ENCODE measurements at regions not wholly inside any gene's neighbourhood (a gene's known extent, or its start where the extent isn't known, plus 50 kb on each side); places are given as distances from the start of the nearest gene placed in this dataset.

DNA sequence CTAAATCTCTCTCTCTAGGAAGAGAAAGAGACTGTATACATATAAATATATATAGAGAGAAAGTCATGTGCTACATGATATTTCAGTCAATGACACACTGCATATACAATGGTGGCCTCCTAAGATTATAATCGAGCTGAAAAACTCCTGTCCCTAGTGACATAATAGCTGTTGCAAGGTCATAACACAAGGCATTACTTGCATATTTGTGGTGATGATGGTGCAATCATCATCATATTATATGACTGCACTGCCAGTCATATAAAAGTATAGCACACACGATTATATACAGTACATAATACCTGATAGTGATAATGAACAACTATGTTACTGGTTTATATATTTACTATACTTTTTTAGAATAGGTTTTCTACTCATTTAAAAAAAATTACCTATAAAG, 316.7 kb downstream of the FGFR2 start:
- Histone ChIP-seq H3K27me3 (no peaks in the 10 kb centered on the region), H3K4me3 (no peak overlapping the region), H3K9me3 (no peaks in the 10 kb centered on the region), H3K4me1 (no peaks in the 10 kb centered on the region), H3K36me3 (no peaks in the 10 kb centered on the region), H3K27ac (no peak overlapping the region)
- no peak for ATAC-seq
- WGBS, 2 donors (ENCODE audit: low coverage in 1 of 2): 64 to 65% methylated on average over 2 of the region's 2 CpGs
- TF ChIP-seq POLR2A (IDR thresholded peaks at IDR 0.05) (no peak), POLR2AphosphoS5 (IDR thresholded peaks at IDR 0.05) (no peak), EP300 (IDR thresholded peaks at IDR 0.05) (no peak)
- TF ChIP-seq, protein P1, sequence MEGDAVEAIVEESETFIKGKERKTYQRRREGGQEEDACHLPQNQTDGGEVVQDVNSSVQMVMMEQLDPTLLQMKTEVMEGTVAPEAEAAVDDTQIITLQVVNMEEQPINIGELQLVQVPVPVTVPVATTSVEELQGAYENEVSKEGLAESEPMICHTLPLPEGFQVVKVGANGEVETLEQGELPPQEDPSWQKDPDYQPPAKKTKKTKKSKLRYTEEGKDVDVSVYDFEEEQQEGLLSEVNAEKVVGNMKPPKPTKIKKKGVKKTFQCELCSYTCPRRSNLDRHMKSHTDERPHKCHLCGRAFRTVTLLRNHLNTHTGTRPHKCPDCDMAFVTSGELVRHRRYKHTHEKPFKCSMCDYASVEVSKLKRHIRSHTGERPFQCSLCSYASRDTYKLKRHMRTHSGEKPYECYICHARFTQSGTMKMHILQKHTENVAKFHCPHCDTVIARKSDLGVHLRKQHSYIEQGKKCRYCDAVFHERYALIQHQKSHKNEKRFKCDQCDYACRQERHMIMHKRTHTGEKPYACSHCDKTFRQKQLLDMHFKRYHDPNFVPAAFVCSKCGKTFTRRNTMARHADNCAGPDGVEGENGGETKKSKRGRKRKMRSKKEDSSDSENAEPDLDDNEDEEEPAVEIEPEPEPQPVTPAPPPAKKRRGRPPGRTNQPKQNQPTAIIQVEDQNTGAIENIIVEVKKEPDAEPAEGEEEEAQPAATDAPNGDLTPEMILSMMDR (IDR thresholded peaks at IDR 0.05): no peak

DNA sequence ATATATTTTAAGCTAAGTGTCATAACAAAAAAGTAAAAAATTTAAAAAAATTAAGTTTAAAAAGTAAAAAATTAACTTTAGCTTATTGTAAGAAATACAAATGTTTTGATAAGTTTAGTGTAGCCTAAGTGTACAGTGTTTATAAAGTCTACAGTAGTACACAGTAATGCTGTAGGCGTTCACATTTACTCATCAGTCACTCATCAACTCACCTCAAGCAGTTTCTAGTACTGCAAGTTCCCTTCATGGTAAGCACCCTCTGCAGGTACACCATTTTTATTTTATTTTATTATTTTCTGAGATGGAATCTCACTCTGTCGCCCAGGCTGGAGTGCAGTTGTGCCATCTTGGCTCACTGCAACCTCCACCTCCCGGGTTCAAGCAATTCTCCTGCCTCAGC, 316.0 kb downstream of the FGFR2 start:
- Histone ChIP-seq H3K9me3 (no peaks in the 10 kb centered on the region), H3K4me1 (no peaks in the 10 kb centered on the region), H3K27ac (no peak overlapping the region), H3K27me3 (no peaks in the 10 kb centered on the region), H3K36me3 (no peaks in the 10 kb centered on the region), H3K4me3 (no peak overlapping the region)
- TF ChIP-seq EP300 (IDR thresholded peaks at IDR 0.05) (no peak), POLR2A (IDR thresholded peaks at IDR 0.05) (no peak), POLR2AphosphoS5 (IDR thresholded peaks at IDR 0.05) (no peak)
- TF ChIP-seq, protein P1 (IDR thresholded peaks at IDR 0.05): no peak
- no peak for ATAC-seq
- 89 to 100% methylated on average over 2 to 3 of the region's 3 CpGs for WGBS, 2 donors (ENCODE audit: low coverage in 1 of 2)

DNA sequence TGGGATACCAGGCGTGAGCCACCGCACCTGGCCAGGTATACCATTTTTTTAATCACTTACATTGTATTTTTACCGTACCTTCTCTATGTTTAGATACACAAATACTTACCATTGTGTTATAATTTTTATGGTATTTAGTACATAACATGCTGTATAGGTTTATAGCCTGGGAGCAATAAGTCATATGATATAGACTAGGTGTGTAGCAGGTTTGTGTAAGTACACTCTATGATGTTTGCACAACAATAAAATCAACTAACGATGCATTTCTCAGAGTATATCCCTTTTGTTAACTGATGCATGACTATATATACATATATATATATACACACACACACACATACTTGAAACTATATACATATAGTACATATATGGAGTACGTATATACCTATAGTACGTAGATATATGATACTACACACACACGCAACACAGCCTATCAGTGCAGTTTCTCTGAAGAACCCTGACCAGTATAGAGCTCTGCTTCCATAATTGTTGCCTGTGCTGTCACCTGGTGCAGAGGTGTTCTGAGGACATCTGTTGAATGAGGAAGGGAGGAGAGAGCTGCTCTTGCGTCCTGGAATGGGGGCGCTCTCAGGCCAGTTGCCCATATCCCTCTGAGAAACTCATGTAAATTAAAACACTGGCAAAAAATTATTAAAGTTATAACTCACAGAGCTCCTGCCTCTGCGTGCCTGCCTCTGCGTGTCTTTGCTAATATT, 315.3 kb downstream of the FGFR2 start:
- TF ChIP-seq EP300 (IDR thresholded peaks at IDR 0.05) (no peak), POLR2A (IDR thresholded peaks at IDR 0.05) (no peak), POLR2AphosphoS5 (IDR thresholded peaks at IDR 0.05) (no peak)
- TF ChIP-seq, protein P1 (IDR thresholded peaks at IDR 0.05): no peak
- 95% methylated on average over 10 of the region's 11 CpGs for WGBS, 2 donors (ENCODE audit: low coverage in 1 of 2)
- no peak overlapping the region for H3K4me3 ChIP-seq
- no peaks in the 10 kb centered on the region for H3K9me3 ChIP-seq
- no peaks in the 10 kb centered on the region for H3K4me1 ChIP-seq
- H3K27ac ChIP-seq: no peak overlapping the region
- H3K36me3 ChIP-seq: no peaks in the 10 kb centered on the region
- no peak for ATAC-seq
- H3K27me3 ChIP-seq: no peaks in the 10 kb centered on the region

DNA sequence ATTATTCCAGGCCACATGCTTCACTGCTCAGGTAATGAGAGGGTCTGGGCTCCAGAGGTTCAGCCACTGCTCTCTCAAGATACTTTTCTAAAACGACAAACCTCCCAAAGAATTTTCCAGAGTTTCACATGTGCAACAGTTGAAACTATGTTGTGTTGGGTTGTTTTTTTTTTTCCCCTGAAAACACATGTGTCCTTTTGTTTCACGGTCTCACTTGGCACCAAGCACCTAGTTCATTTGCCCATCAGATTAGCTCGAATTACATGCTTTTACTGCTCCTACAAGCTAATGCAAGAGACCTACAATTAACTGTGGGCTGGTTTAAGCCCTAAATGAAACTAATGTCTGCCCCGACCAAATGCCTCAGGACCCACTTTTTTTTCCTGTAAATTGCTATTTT, 313.3 kb downstream of the FGFR2 start:
- Histone ChIP-seq H3K36me3 (no peaks in the 10 kb centered on the region), H3K27ac (no peak overlapping the region), H3K4me1 (no peaks in the 10 kb centered on the region), H3K9me3 (no peaks in the 10 kb centered on the region), H3K4me3 (no peak overlapping the region), H3K27me3 (no peaks in the 10 kb centered on the region)
- no peak for ATAC-seq
- 16 to 47% methylated on average over 3 to 4 of the region's 4 CpGs for WGBS, 2 donors (ENCODE audit: low coverage in 1 of 2)
- TF ChIP-seq, protein P1 (IDR thresholded peaks at IDR 0.05): no peak
- no peak for TF ChIP-seq POLR2AphosphoS5 (IDR thresholded peaks at IDR 0.05)
- TF ChIP-seq POLR2A (IDR thresholded peaks at IDR 0.05): no peak
- TF ChIP-seq EP300 (IDR thresholded peaks at IDR 0.05): no peak

All from gastroesophageal sphincter (tissue), 4 donors.